HUES64 (cell line): ENCODE measurements at regions not wholly inside any gene's neighbourhood (a gene's known extent, or its start where the extent isn't known, plus 50 kb on each side); places are given as distances from the start of the nearest gene placed in this dataset.

Source experiments
- H3K27ac ChIP-seq: 2 replicates; pipeline ENCODE4 v1.7.0; 2013; ENCODE audit warnings: low read depth, low read length, inconsistent platforms
- H3K27me3 ChIP-seq: 2 replicates; pipeline ENCODE4 v1.6.1; 2013; ENCODE audit warnings: mild to moderate bottlenecking, low read length; ENCODE audit not compliant: insufficient read depth
- H3K36me3 ChIP-seq: 2 replicates; pipeline ENCODE4 v1.6.1; 2013; ENCODE audit warnings: mild to moderate bottlenecking, low read length; ENCODE audit not compliant: insufficient read depth
- H3K4me1 ChIP-seq: 2 replicates; pipeline ENCODE4 v1.6.1; 2013; ENCODE audit warnings: mild to moderate bottlenecking, low read length, moderate library complexity; ENCODE audit not compliant: insufficient read depth
- H3K4me3 ChIP-seq: 2 replicates; pipeline ENCODE4 v1.5.1; 2013; ENCODE audit warnings: mild to moderate bottlenecking, low read length, moderate library complexity
- H3K9ac ChIP-seq: 2 replicates; pipeline ENCODE4 v1.6.1; 2013; ENCODE audit warnings: mild to moderate bottlenecking, low read depth, low read length
- H3K9me3 ChIP-seq: 2 replicates; pipeline ENCODE4 v1.6.1; 2013; ENCODE audit warnings: low read depth, low read length; ENCODE audit not compliant: insufficient read depth
- WGBS: fragments of 150-250, 120-280 bp; methylation state at CpG from one replicate; pipeline ENCODE4 v1.1.7; 2013; ENCODE audit warnings: missing lambda C conversion rate; 5-methylcytosine and 5-hydroxymethylcytosine counted together

DNA sequence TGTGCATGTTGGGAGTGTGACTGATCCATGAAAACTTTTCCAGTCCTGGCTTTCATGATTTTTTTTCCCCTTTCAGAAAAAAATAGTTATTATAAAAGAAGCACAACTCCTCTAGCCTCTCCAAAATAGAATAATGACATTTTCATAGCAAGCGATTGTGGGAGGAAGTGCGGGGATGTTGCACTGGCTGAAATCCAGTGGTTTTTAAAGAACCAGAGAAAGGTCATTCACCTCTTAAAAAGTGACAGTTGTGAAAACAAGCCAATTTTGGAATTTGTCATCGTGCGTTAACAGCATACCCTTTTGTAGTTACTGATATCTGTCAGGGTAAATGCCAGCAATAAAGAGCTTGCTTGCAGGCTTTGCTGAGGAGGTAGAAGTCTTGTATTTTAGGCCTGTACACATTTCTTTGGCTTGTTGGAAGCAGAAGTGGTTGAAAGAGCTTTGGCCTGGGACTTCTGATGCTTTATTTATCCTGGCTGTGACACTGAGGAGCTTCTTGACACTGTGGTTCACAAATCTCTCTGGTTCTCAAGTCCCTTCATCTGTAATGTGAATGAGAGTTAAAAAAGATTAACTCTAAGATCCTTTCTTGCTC, 545.9 kb downstream of the REEP3 start:
- no peaks in the 10 kb centered on the region for H3K9me3 ChIP-seq
- no peaks in the 10 kb centered on the region for H3K36me3 ChIP-seq
- WGBS = 95% methylated on average over 4 of the region's 4 CpGs
- no peak overlapping the region for H3K4me3 ChIP-seq
- no peak overlapping the region for H3K27ac ChIP-seq
- H3K9ac ChIP-seq = no peak overlapping the region
- H3K27me3 ChIP-seq = no peaks in the 10 kb centered on the region
- H3K4me1 ChIP-seq = no peaks in the 10 kb centered on the region

DNA sequence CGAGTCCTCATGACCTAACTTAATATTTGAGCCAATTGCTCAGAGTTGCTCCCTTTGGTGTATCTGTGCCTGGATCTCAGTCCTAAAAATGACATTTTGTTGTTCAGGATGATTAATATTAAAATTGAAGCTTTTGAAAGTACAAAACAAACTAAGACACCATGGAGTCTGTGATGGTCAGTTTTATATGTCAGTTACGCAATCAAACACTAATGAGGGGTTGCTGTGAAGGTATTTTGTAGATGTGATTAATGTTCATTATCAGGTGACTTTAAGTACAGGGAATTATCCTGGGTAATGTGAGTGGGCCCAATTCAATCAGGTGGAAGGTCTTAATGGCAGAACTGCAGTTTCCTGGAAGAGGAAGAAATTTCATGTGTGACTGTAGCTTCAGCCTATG, 546.7 kb downstream of the REEP3 start:
- no peaks in the 10 kb centered on the region for H3K4me1 ChIP-seq
- H3K4me3 ChIP-seq = no peak overlapping the region
- no peaks in the 10 kb centered on the region for H3K36me3 ChIP-seq
- no peaks in the 10 kb centered on the region for H3K9me3 ChIP-seq
- no peaks in the 10 kb centered on the region for H3K27me3 ChIP-seq
- H3K9ac ChIP-seq = no peak overlapping the region
- H3K27ac ChIP-seq = no peak overlapping the region
- WGBS = 97% methylated on average over 2 of the region's 2 CpGs

DNA sequence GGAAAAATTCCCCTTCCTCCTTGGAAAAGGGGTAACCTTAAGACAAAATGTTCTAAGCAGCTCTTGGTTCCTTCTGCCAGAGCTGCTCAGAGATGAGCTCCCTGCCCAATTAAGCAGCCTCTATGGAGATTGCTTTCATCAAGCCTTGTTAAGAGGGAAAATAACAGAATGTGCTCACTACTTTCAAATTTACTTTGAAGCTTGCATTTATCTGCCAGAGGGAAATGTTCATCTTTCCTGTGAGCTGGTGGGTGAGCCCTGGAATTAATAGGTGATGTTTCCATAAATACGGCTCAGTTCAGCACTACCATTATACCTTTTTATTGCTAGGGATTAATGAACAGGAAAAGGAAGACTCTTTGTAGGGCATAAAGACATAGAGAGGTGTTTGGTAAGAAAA, 549.0 kb downstream of the REEP3 start:
- no peaks in the 10 kb centered on the region for H3K27me3 ChIP-seq
- no peaks in the 10 kb centered on the region for H3K9me3 ChIP-seq
- WGBS = no CpG with 5 or more reads among the region's 1 CpG
- H3K9ac ChIP-seq = no peak overlapping the region
- H3K4me3 ChIP-seq = no peak overlapping the region
- H3K27ac ChIP-seq = no peak overlapping the region
- no peaks in the 10 kb centered on the region for H3K4me1 ChIP-seq
- H3K36me3 ChIP-seq = no peaks in the 10 kb centered on the region

DNA sequence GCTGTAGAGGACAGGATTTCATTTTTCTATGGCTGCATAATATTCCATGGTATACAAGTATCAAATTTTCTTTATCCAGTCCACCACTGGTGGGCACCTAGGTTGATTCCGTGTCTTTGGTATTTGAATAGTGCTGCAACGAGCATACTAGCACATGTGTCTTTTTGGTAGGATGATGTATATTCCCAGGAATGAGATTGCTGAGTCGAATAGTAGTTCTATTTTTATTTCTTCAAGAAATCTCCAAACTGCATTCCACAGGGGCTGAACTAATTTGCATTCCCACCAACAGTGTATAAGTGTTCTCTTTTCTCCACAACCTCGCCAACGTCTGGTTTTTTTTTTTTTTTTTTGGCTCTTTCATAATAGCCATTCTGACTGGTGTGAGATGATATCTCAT, 550.0 kb downstream of the REEP3 start:
- Histone ChIP-seq H3K9ac (no peak overlapping the region), H3K36me3 (no peaks in the 10 kb centered on the region), H3K4me3 (no peak overlapping the region), H3K4me1 (no peaks in the 10 kb centered on the region), H3K27me3 (no peaks in the 10 kb centered on the region), H3K27ac (no peak overlapping the region), H3K9me3 (no peaks in the 10 kb centered on the region)
- 95% methylated on average over 3 of the region's 5 CpGs for WGBS

DNA sequence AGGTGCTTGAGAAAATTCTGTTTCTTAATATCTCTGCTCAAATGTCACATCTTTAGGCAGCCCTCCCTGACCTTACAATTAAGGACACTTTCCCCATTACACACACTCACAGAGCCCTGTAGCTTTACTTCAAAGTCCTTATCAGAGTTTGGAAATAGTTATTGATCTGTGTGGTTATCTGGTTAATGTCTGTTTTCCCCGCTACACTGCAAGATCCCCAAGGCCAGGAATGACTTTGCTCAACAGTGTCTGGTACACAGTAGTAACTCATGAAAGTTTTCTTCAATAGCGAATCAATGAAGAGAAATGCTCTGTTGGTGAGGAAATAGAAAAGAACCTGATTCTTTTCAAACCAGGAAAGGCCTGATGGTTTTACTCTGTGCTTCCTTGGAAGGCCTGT, 554.4 kb downstream of the REEP3 start:
- Histone ChIP-seq H3K9me3 (no peaks in the 10 kb centered on the region), H3K27ac (no peak overlapping the region), H3K27me3 (no peaks in the 10 kb centered on the region), H3K36me3 (no peaks in the 10 kb centered on the region), H3K9ac (no peak overlapping the region), H3K4me1 (no peaks in the 10 kb centered on the region), H3K4me3 (no peak overlapping the region)
- 97% methylated on average over 2 of the region's 2 CpGs for WGBS

DNA sequence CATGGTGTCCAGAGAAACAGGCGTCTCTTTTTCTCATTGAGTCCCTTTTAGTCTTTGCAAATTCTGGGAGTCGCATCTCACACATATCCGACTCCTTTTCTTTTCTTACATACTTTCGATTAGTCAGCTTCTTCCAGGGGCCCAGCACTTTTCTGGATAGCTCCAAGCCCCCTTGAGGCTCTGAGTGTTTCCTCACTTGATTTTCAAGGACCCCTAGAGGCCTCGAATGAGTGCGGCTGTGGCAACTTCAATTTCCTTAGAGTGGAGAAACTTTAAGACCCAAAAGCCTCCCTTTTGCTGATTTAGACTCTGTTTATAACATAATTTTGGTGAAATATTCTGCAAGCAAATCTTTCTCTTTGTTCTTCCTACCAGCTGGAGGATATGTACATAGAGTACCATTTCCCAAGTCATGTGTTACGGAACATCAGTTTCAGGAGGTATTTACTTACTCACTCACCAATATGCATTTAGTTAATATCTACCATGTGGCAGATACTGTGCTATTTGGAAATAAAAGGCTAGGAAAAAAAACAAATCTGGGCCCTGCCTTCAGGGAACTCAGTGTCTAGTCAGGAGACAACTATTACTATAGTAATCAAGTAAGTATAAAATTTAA, 555.2 kb downstream of the REEP3 start:
- Histone ChIP-seq H3K9me3 (no peaks in the 10 kb centered on the region), H3K27me3 (no peaks in the 10 kb centered on the region)
- WGBS = 78% methylated on average over 6 of the region's 7 CpGs

DNA sequence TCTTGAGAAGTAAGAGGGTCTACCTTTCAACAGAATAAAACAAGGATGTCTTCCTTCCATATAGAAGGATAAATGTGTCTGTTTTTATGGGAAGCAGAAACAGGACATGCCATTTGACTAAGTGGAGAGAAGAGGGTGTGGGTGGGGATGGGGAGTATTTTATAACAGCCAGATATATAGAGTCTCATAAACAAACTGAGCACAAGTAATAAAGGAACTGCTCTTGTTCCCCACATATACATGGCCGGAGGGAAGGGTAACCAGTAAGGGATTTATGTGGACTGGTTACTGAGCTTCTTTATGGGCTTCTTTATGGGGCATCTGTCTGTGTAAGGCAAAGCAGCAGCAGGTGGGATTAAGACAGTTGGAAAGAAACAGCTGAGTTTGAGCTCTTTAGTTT, 558.1 kb downstream of the REEP3 start:
- no peaks in the 10 kb centered on the region for H3K27me3 ChIP-seq
- H3K4me1 ChIP-seq = no peaks in the 10 kb centered on the region
- no peak overlapping the region for H3K27ac ChIP-seq
- H3K9ac ChIP-seq = no peak overlapping the region
- H3K36me3 ChIP-seq = no peaks in the 10 kb centered on the region
- no peak overlapping the region for H3K4me3 ChIP-seq
- no peaks in the 10 kb centered on the region for H3K9me3 ChIP-seq
- WGBS = 100% methylated on average over 1 of the region's 1 CpG

More for the DNA sequence above, 555.2 kb downstream of the REEP3 start:
- no peak overlapping the region for H3K9ac ChIP-seq
- no peaks in the 10 kb centered on the region for H3K36me3 ChIP-seq
- H3K27ac ChIP-seq = no peak overlapping the region
- no peak overlapping the region for H3K4me3 ChIP-seq
- no peaks in the 10 kb centered on the region for H3K4me1 ChIP-seq

DNA sequence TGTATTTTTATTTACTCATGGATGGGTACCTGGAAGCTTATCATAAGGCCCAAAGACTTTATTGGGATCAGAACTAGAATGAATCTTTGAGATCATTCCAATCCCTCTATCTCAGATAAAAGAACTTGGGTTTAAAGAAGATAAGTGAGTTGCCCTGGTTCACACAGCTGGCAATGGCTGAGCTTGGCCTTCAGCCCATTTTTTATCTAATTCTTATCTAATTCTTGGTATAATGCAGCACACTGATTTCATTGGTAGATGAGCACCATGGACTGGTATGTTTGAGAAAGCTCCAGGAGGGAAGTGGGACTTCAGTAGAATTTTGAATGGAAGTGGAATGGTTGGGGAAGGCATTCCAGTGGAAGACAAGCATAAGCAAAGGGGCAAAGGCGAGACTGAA, 558.9 kb downstream of the REEP3 start:
- Histone ChIP-seq H3K27ac (no peak overlapping the region), H3K4me3 (no peak overlapping the region), H3K9me3 (no peaks in the 10 kb centered on the region), H3K27me3 (no peaks in the 10 kb centered on the region), H3K9ac (no peak overlapping the region), H3K36me3 (no peaks in the 10 kb centered on the region), H3K4me1 (no peaks in the 10 kb centered on the region)
- WGBS = 91% methylated on average over 1 of the region's 1 CpG

DNA sequence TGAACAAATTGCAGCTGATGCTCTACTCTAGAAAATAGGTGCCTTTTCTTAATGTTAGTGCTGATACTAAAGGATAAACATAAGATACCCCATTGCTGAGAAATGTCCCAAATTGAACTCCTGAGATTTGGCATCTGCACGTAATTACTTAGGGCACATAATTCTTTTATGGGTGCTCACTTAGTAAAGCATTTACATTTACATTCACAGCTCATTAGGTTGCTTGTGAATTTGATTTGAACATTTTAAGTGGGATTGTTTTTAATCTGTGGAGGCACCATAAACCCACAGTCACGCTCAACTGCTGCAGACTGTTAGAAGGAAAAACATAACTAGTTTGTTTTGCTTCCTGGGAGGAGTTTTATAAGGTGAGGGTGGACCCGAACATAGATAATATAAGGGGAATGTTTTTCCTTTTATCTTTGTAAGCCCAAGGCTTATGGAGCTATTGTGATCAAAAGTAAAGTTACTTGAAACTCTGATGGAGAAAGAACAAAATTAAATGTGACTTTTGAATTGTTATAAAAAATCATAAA, 560.8 kb downstream of the REEP3 start:
- Histone ChIP-seq H3K27me3 (no peaks in the 10 kb centered on the region; the same call in 1 of the 2 replicates), H3K4me3 (no peak overlapping the region), H3K36me3 (no peaks in the 10 kb centered on the region), H3K4me1 (peaks cover 15% of the 10 kb centered on the region; the same call in 1 of the 2 replicates), H3K9ac (no peak overlapping the region), H3K27ac (no peak overlapping the region), H3K9me3 (no peaks in the 10 kb centered on the region)
- 89% methylated on average over 3 of the region's 3 CpGs for WGBS

DNA sequence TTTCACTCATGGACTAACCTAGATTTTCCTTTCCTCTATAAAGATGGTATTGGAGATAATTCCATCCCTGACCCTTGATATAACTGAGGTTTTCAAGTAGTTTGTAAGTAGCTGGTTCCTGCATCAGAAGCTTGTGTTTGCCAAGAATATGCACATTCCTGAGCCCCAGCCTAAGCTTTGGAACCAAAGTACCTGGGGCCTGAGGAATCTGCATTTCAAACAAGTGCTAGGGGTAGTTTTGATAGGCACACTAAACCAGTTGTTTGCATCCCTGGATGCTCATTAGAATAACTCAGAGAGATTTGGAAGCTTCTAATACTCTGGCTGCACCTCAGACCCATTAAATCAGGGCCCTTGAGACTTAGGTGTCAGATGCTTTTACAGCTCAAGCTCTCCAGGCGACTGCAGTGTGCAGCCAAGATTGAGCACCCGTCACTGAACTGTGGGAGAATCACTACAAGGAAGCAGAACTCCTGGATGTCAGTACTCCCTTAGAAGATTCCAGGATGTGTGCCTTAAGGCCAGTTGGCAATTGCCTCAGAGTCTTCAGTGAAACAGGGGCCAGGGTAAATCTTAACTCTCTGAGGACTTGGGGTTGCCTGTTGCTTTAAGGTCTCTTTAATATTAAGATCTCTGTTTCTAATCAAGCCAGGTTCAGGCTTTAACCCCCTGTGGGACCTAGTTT, 565.0 kb downstream of the REEP3 start:
- Histone ChIP-seq H3K9ac (no peak overlapping the region), H3K27ac (no peak overlapping the region), H3K36me3 (no peaks in the 10 kb centered on the region), H3K27me3 (peaks cover 8% of the 10 kb centered on the region; the same call in 1 of the 2 replicates), H3K4me1 (peaks cover 15% of the 10 kb centered on the region; the same call in 1 of the 2 replicates), H3K4me3 (no peak overlapping the region), H3K9me3 (no peaks in the 10 kb centered on the region)
- 33% methylated on average over 2 of the region's 2 CpGs for WGBS

DNA sequence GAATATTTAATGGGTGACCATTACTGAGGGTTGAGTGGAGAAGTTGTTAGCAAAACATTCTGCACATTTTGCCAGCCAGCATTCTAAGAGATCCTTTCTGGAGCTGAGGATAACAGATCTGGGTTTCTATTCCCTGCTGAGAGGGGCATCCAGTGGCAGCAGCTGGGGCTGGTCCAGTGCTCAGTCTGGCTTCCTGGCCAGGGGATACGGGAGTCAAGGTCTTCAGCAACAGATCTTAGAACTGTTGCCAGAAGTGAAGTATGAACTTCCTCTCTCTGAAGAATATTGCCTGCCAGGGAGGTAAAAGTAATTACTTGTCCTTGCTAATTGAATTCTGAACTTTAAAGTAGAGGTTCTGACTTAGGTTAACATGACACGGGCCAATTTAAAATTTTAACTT, 568.4 kb downstream of the REEP3 start:
- H3K27ac ChIP-seq = no peak overlapping the region
- peaks cover 8% of the 10 kb centered on the region; the same call in 1 of the 2 replicates for H3K27me3 ChIP-seq
- WGBS = 90% methylated on average over 2 of the region's 2 CpGs
- H3K36me3 ChIP-seq = no peaks in the 10 kb centered on the region
- H3K4me1 ChIP-seq = peaks cover 15% of the 10 kb centered on the region; the same call in 1 of the 2 replicates
- H3K9ac ChIP-seq = no peak overlapping the region
- H3K9me3 ChIP-seq = no peaks in the 10 kb centered on the region
- H3K4me3 ChIP-seq = no peak overlapping the region
